ENCODE measurements at regions not wholly inside any gene's neighbourhood (a gene's known extent, or its start where the extent isn't known, plus 50 kb on each side); places are given as distances from the start of the nearest gene placed in this dataset.
"Not testable (repeated sequence)": the region's sequence is repeated elsewhere in the genome, so short reads cannot be mapped to it uniquely, and the experiment has no call there.

DNA sequence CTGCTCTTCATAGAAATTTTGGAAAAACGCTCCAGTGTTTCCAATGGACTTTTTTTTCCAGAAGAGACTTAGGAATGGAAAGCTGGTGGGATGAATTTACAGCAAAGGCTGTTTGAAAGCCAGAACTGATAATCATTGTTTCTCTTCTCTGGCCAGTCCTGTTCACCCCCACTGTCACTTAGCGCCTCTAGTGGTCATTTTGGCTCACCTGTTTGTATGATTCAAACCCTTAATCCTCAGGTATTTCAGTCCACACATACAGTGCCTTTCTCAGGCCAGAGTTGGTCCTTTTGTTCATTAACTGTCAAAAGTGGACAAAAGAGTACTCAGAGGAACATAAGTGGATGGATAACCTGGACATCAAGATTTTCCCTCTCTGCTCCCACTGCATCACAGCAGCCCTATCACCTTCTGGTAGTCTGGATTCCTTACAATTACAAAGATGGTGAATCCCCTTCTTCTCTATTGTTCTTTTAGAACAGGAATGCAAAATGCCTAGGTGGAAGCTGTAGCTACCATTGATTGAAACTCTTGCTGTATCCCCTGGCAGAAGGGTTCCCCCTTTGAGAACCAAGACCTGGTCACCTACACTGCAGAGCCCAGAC lies 177.6 kb upstream of the OLFM3 start:
- DNase-seq = no peak

DNA sequence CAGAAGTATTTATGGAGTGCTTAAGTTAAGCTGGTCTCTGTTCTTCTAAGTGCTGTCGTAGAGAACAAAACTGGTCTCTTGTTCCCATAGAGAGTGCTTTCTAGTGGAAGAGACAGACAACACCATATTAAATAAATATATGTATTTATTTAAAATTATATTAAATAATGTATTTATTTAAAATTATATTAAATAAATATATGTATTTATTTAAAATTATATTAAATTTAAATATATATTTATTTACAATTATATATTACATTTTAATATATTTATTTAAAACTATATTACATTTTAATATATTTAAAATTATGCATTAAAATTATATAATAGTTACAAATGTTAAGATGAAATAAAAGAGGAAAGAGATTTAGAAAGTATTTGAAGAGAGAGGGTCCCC lies 175.5 kb upstream of the OLFM3 start:
- no peak for DNase-seq

DNA sequence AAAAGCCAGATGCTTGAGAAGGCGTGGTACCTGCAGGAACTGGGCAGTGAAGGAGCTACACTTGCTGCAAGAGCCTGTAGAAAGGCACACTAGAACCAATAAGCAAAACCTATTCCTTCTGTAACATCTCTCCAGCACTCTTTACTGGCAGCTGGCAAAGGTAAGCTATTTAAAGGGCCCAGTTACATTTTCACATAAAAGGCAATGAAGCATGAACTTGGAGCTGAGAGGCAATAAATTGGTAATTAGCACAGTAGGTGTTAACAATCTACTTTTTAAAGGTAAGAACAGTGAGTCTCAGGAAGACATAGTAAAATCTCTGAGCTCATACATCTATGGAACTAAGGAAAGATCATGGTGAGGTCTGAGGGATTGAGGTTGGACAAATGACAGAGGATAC lies 167.1 kb upstream of the OLFM3 start:
- DNase-seq = peak; percentile 48

DNA sequence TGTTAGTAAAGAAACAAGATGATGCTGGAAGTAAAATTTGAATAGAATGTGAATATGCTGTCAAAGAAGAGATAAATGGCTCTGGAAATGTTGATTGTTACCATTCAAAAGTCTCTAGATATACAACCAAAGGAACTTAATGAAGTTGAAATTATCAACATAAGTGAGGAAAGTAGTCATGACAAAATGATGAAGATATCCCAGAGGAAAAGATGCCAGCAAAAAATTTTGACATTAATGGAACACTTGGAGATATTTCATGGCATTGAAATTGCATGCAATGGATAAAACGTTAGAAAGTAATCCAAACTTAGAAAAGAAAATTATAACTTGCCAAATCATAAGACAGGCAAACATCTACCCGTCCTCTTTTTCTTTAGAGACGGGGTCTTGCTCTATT lies 154.5 kb upstream of the OLFM3 start:
- DNase-seq = no peak

DNA sequence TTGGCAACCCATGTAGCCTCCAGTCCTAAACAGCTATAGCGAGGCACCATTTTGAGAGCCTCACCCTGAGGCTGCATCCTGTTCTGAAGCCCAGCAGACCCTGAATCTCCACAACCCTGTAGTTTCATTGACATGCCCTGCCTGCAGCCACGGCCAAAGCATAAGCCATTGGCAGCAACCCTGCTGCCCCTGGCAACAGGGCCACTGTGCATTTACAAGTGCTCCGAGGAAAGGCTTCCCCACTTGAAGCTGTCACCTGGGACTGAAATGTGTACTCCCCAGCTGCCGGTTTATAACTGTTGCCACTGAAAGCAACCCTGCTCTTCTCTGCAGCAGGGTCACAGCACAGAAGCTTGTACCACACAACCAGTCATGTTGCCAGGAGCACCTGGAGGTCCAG lies 124.2 kb upstream of the OLFM3 start:
- no peak for DNase-seq

DNA sequence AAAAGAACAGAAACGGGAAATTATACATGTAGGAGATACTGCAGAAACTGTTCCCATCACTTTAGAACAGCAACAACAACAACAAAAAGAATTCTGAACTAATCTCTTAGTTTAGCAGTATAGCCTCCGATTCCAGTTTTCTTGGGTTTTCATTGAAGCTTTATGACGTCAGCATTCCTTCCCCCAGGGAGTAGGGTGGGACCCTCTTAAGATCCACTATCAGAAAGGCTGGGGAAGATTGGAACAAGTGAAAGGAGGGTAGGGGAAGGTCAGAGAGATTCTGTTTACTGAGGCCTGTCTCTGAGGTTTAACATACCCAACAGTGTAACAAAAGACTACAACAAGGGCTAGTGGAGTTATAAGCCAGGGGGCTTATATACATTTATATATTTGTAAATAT lies 121.4 kb upstream of the OLFM3 start:
- DNase-seq = no peak

DNA sequence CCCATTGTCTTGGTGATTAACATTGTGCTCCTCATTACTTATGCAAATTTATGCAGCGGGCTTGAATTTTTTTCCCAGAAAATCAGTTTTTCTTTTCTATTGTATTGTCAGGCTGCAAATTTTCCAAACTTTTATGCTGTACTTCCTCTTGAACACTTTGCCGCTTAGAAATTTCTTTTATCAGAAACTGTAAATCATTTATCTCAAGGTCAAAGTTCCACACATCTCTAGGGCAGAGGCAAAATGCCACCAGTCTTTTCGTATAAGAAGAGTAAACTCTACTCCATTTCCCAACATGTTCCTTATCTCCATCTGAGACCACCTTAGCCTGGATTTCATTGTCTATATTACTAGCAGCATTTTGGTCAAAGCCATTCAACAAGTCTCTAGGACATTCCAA lies 113.9 kb upstream of the OLFM3 start:
- DNase-seq = no peak

DNA sequence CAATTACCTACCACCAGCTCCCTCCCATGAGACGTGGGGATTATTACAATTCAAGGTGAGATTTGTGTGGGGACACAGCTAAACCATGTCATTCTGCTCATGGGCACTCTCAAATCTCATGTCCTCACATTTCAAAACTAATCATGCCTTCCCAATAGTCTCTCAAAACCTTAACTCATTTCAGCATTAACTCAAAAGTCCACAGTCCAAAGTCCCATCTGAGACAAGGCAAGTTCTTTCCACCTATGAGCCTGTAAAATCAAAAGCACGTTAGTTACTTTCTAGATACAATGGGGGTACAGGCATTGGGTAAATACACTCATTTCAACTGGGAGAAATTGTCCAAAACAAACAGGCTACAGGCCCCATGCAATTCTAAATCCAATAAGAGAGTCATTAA lies 112.8 kb upstream of the OLFM3 start:
- DNase-seq = not testable (repeated sequence)

DNA sequence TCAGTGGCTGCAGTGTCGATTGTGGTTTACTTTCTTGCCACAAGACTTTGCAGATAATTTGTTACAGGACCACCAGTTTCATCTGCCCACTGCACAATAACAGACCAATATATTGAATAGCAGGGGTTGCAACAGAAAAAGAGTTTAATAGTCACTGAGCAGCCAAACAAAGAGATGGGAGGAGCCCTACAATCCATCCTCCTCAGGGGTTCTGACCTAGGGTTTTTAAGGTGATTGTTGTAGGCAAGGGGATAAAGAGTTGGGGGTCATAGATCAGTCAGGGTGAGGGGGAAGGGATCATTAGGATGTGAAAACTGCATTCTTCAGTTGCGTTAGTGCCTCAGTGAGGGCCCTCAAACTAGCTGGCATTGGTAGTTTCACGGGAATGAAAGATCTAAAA lies 110.7 kb upstream of the OLFM3 start:
- no peak for DNase-seq

DNA sequence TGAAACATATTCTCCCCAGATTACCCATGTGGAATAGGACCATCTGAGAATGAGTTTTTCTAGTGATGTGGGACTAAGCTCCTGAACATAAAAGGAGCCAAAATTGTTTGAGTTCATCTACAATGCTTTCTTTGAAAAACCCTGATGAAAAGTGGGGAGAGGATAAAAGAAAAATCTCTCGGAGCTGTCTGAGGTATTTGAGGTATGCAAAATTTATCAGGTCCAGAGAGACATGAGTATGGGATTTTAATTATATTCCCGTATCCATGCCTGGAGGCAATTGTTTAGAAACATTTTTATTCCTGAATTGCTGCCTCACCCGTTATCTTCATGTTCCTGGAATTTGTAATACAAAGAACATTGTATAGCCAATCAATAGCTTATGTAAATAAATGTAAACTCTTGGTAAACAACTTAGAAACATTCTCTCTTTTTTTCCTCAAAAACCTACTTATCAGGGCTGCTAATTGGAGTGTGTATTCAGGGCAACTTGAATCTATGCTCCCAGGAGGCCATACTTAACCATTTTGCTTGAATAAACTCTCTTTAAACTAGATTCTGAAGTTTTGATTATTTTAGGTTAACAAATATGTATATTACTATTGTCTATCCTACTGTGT lies 109.3 kb upstream of the OLFM3 start:
- DNase-seq = no peak

DNA sequence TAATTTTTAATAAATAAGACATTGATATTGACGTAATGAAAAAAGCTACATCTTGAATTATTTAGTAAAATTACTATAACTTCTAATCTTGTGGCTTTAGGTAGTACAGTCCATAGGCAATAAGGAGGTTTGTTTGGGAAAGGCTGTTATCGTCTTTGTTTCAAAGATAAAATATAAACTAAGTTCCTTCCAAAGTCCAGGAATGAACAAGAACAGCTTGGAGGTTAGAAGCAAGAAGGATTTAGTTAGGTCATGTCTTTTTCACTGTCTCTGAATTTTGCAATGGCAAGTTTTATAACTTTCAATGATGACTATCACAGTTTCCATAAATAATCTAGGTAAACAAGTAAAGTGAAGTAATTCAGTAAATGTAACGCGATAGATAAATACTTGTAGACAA lies 106.9 kb upstream of the OLFM3 start:
- no peak for DNase-seq

DNA sequence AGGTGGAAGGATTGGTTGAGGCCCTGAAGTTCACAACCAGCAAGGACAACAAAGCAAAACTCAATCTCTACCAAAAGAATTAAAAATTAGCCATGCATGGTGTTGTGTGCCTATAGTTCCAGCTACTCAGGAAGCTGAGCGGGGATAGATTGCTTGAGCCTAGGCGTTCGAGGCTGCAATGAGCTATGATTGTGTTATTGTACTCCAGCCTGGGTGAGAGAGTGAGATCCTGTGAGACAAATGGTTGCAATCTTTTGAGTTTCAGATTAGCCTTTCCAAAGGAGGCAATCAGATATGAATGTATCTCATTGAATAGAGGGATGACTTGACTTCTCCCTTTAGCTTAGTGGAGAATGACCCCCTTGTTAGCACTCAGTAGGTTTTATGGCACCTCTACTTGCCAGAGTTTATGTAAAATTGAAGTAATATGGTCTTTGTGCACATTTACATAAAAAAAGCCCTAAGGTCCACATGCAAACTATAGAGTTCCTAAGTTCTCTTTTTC lies 105.6 kb upstream of the OLFM3 start:
- no peak for DNase-seq

DNA sequence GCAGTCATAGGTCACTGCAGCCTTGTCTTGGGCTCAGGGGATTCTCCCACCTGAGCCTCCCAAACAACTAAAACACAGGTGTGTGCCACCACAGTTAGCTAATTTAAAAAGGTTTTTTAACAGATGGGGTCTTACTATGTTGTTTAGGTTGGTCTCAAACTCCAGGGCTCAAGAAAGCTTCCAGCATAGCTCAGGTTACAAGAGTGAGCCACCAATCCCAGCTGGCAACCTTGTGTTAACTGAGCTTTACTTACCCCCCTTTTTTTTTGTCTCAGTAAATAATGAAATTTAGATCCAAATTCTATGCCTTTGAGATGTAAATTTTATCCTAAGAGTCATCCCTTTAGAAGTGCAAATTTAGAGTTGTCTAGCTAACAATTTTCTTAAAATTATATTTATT lies 103.9 kb upstream of the OLFM3 start:
- no peak for DNase-seq

DNA sequence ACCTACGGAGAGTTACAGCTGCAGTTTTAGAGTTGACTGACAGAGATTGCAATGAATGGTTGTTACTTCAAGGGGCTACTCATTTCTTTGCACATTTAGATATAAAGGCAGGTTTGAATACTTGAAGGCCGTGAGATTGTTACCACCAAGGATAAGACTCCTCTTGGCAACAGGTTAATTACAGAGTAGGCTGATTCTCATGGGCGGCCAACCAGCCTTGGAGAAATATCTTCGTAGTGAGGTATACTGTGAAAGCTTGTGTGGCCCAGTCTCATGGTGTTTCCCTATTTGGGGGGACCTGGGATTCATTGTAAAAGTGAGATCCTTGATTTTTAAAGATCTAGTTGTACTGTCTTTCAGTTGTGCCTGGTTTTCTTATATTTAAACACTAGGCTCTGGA lies 103.2 kb upstream of the OLFM3 start:
- no peak for DNase-seq

DNA sequence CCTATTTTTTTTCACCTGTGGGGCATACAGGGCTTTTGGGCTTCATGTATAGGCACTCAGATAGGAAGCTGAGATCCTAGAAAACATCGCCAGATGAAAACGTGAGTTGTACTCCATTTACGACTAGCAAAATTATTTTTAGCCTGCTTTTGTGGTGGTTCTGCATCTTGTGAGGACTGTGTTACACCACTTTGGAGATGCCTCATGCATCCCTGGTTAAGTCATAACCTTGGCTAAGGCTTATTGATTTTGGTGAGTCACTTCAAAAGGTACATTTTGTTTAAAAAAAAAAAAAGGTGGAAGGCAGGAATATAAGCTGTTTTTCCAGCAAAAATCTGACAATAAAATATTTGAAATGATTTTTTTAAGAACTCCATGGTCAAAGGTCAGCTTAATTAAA lies 101.8 kb upstream of the OLFM3 start:
- no peak for DNase-seq

DNA sequence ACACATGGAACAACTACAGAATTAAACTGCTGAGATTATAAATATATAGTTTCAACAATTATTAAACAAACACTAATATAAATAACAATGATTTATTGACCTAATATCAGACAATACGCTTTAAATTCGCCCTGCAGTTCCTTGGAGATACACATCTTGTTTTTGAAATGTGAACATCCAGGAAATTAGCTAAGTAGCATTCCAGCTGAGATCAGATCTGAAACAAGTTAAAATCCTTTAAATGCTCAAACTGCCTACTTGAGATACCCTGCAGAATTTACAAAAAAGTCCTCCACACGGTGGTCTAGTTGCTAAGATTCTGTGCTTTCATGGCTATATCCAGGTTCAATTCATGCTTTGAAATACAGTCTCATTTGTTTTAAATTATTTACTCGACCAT lies 101.4 kb upstream of the OLFM3 start:
- DNase-seq = no peak

DNA sequence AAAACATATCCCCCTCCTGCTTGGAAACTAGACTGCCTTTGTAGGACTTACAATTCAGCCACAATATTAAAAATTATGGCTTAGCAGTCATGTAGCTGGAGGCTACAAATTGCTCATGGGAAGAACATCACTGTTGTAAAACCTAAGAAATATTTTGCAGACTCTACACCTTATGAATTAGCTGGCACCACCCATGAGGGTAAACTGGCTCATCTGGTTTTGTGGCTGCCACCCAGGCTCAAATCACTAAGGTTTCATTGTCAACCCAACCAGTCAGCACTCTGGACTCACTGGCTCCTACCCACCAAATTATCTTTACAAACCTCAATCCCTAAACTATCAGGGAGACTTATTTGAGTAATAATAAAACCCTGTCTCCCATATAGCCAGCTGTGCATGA lies 100.7 kb upstream of the OLFM3 start:
- no peak for DNase-seq

DNA sequence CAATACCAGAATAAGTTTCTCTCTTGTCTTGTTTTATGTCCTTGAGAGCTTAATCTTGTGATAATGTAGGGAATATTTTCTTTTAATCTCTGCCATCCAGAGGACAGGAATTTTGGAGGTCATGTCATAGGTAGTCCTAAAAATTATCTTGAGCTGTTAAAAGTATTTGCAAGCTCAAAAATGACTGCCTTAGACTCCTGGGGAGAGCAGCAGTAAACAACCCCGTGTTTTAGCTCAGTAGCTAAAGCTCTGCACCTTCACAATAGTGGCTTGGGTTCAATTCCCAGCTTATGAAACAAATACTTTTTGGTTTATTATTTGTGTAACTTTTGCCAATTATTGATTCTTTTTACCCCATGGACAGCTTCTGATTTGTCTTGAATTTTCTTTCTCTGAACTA lies 99.4 kb upstream of the OLFM3 start:
- no peak for DNase-seq

DNA sequence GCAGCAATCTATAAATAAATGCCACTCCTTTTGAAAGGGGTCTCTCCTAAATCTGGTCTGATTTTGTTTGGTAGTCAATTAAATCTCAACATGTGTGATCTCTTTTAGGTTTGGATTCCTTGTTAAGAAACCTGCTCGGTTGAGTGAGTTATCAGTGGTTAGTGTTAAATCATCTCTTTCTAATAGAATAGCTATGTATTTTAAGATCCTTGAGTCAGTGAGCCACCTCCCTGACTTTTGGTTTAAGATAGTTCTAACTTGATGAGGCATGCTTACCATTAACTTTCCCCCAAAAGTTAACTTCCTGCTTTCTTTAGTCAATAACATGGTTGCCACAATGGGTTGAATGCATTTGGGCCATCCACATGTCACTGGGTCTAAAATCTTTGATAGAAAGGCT lies 93.1 kb upstream of the OLFM3 start:
- DNase-seq = no peak

DNA sequence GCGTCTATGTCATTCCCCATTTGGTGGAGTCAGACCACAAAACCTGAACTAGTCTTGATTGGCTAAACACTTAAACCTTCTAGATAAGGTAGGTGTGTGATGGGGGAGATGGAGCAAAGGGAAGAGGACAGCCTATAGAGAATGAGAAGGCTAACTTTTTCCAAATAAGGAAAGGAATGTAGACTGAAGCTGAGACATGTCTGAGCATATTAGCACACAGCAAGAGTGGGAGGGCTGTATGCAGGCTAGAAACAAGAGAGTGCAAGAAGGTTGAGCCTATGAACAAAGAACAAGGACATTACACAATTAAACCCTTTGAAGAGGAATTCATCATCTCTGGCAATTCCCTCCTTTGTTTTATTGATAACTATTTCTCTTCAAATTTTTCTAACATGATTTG lies 89.2 kb upstream of the OLFM3 start:
- DNase-seq = no peak

DNA sequence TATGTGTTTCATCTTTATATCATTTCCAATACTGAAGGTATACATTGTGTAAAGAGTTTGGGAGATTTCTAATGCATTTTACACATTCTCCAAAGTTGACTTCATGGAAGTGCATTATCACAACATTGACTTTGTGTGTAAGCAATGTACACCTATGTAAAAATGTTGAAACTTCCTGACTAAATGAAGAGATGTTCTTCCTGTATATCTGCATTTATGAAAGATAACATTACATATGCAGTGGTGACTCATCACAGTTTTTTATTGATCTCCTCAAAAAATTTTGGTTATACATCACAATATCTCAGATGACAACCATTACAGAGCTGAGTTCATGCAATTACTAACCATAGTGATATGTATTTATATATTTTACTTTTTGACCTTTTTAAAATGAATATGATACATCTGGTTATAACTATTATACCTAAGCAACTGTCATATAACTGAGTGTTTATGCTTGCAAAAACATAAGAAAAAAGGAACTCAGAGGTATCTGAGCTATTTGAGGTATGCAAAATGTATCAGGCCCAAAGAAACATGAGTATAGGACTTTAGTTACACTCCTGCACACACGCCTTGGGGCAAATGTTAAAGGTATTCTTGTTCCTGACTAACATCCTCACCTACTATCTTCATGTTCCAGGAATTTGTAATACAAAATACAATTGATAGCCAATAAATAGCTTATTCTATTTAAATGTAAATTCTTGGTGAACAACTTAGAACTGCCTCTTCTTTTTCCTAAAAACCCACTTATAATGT lies 88.2 kb upstream of the OLFM3 start:
- no peak for DNase-seq

DNA sequence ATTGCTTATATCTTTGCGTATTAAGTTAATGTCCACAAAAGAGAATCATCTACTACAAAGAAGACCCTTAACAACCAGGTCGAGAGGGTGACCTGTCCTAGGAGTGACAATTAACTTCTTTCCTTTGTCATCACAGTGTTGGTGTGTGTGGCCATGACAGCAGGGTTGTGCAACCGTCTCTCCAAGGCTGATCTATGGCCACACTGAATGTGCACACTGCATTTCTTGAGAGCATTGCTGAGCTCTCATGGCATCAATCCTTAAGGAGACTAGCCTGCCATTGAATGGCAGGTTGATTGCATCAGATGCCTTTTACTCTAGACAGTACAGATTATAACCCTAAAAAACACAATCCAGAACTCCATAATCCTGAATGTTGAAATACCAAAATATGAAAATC lies 86.5 kb upstream of the OLFM3 start:
- DNase-seq = no peak

DNA sequence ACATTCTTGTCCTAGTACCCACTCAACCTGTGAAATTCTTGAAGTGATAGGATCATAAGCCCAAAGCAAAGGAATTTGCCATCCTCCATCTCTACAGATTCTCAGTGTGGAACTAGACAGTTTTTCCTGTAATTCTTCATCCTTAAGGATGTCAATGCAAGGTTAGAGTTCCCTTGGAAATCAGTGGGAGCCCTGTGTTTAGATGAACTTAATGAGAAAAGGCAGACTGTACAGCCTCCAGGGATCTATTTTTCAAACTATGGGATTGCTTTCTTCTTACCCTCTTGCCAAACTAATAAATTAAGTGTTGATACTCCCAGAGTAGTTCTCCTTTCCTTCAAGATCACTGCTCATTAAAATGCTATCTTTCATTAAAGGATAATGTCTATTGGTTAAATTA lies 78.1 kb upstream of the OLFM3 start:
- DNase-seq = no peak

DNA sequence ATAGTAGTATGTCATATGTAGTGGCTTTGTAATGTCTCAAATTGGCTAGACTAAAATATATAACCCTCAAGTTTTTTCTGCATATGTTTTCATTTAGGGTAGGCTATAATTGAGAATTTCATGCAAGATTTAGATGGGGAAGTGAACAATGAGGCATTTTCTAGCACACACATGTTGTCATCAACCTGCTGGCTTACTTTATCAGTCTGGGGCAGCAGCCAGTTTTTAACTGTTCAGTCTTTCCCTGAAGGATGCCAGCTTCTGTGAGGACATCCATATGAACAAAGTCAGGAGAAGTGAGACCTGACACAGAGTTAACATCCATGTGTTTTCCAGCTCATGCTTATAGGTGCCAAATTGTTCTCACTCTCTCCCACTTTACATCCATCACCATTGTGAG lies 74.7 kb upstream of the OLFM3 start:
- DNase-seq = no peak

DNA sequence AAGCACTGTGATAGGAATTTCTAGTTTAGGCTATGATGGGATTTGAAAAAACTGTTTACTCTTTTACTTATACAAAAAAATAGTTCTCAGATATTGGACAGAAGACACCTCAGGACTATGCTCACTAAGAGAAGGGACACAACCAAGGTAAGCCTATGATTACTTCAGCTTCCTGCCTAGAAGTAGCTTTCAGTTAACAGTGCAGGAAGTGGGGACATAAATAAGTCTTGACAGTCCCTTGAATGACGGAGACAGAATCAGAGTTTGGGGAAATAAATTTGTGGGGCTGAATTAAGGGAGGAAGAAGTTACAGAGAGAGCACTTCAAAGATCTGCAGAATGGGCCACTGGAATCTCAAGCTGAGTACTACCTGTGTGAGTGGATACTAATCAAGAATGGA lies 53.8 kb upstream of the OLFM3 start:
- DNase-seq = no peak

All from NCI-H2081 treated with DMSO at 0.1 percent for 48 hours (cell line).